NCI-H526 treated with DMSO at 0.1 percent for 48 hours (cell line): ENCODE measurements at regions not wholly inside any gene's neighbourhood (a gene's known extent, or its start where the extent isn't known, plus 50 kb on each side); places are given as distances from the start of the nearest gene placed in this dataset.
"Not testable (repeated sequence)": the region's sequence is repeated elsewhere in the genome, so short reads cannot be mapped to it uniquely, and the experiment has no call there.

ENCODE experiments used
- DNase-seq: peaks from one replicate; lab custom pipeline; 2025; lab: John Stamatoyannopoulos, UW

DNA sequence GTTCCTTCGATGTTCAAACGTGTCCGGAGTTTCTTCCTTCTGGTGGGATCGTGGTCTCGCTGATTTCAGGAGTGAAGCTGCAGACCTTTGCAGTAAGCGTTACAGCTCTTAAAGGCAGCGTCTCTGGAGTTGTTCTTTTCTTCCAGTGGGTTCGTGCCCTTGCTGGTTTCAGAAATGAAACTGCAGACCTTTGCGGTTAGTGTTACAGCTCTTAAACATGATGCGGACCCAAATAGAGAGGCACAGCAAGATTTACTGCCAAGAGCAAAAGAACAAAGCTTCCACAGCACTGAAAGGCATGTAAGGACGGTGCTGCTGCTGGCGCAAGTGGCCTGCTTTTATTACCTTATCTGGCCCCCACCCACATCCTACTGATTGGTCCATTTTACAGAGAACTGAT lies 931.4 kb downstream of the IPMK start:
- no peak for DNase-seq

DNA sequence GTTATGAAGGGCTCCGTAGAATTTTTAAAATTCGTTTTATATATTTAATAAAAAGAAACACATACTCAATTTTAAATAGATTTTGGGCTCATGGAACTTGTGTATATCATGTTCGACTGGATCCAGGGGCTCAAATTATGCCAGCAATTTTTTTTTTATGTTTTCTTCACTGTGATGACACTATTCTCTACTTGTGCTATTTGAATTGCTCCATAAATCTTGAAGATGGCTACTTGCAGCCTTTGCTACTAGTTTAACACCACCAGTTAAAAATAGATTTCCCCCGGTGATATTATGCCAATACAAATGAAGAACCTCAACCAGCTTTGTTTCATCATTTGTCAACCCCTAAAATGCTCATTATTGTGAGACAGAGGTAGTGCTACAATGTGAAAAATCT lies 933.2 kb downstream of the IPMK start:
- DNase-seq = no peak

DNA sequence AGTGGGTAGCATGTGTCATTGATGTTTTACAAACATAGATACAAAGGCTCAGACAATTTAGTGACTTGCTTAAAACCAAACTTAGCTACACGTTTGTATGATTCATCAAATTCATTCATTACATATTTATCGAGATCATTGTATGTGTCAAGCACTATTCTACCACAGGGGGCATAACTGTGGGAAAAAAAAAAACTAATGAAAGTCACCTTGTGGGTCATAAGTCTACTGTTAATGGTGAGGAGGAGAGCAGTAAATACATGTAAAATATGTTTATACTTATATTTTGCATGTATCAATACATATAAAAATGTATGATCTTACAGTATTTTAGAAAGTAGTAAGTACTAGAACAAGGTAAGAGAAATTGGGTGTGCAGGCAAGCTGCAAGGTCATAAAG lies 933.8 kb downstream of the IPMK start:
- DNase-seq = no peak

DNA sequence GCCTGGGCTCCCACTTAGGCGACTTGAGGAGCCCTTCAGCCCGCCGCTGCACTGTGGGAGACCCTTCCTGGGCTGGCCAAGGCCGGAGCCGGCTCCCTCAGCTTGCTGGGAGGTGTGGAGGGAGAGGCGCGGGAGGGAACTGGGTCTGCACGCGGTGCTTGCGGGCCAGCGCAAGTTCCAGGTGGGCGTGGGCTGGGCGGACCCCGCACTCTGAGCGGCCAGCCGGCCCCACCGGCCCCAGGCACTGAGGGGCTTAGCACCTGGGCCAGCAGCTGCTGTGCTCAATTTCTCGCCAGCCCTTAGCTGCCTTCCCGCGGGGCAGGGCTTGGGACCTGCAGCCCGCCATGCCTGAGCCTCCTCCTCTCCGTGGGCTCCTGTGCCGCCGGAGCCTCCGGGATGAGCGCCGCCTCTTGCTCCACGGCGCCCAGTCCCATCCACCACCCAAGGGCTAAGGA lies 946.3 kb downstream of the IPMK start:
- DNase-seq = not testable (repeated sequence)

DNA sequence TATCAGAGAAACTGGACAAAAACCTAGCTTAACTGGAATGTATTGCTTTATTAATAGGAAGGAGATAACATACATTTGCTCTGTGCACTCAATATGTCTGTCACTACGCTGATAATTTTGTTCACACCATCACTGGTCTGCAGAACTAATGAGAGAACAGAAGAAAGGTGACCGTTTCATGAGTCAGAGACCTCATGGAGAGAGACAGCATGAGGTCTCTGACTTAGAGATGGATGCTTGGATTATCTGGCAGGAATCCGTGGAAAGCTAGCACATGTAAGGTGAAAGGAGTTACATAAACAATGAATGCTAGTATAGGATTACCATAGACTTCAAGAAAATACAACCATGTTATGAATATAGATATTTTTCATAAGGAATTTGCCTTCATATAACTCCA lies 947.3 kb downstream of the IPMK start:
- DNase-seq = no peak

DNA sequence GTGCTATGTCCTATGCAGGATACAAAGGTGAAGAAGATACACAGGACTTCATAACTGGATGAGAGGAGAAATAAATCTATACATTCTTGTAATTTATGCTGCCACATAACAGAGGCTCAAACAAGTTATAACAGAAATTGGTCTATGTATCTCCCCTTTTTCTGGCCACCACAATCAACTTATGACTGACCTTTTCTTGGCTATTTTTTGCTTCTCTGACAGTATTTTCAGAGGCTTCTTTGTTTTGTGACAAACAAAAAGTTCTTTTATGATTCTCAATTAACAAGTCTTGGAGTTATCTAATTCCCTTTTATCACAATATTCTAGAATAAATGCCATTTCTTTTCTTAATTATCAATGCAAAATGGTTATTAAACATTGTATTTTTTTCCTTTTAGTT lies 953.0 kb upstream of the ZWINT start:
- DNase-seq = no peak

DNA sequence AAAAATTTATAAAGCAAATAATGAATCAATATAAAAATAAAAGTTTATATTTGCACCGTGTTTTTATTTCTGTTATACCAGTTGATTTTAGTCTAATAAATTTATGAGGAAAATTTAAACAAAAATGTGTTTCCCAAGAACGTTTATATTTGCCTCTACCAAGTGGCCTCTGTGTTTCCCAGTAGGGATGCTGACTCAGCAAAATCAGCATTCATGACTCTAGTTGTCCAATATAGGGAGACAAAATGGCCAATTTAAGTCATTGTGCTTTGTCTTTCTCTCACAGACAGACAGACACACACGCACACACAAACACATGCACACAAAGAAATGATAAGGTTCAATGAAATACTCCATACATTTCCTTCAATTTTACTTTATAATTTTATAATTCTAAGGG lies 942.5 kb upstream of the ZWINT start:
- no peak for DNase-seq

DNA sequence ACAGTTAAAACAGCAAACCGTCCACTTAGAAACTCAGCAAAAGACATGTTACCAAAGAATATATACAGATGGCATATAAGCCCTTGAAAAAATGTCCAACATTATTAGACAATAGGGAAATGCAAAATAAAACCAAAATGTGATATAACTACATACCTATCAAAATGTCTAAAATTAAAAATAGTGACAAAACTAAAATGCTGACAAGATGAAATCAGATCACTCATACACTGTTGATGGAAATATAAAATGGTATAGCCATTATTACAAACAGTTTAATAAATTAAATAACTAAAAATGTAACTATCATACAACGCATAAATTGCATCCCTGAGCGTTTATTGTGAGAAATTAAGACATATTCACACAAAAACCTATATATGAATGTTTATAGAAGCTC lies 939.7 kb upstream of the ZWINT start:
- DNase-seq = no peak

DNA sequence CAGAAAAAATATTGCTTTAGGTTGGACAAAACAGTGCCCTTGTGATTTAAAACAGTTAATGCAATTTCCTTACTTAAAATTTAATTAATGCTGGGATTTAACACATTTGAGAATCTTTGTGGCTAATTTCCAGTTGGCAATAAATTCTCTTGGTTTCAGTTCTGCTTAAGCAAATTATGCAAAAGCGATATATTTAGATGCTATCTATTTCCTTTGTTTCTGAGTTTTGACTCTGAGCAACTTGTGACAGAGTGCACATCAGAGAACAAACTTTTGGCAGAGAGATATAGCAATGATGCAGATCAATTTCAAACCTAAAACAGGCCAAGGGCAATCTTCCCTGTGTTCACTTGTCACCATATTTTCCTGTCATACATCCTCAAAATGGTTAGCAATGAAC lies 933.6 kb upstream of the ZWINT start:
- no peak for DNase-seq

DNA sequence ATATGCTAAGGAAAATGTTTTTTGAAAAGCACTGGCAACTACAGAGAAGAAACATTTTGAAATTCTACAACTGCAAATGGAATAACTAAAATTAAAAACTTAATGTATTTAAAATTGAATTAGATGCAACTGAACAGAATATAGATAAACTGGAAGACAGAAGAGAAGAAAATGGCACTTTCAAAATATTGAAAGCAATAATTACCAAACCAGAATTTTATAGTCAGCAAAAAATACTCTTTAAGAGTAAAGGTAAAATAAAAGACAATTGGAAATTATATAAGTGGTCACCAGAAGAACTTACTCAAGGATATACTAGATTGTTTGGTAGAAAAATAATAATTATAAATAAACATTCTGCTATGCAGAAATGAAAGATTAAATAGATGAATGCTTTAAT lies 927.7 kb upstream of the ZWINT start:
- DNase-seq = no peak

DNA sequence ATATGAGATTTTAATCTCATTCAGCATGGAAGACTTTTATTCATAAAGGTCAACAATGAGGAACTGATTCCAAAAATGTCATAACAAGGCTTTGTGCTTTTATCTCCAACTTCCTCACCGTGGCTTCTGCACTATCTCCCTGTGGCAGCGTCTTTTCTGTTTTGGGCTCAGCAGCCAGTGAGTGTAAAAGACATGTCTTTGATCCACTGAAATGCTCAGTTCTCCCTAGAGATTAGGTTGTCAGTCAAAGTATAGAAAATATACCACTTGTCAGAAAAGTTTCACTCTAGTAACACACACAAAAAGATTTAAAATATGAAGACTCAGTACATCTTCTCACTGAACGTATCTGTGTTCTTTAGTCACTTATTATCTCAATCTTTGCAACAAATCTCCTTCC lies 901.8 kb upstream of the ZWINT start:
- DNase-seq = no peak

DNA sequence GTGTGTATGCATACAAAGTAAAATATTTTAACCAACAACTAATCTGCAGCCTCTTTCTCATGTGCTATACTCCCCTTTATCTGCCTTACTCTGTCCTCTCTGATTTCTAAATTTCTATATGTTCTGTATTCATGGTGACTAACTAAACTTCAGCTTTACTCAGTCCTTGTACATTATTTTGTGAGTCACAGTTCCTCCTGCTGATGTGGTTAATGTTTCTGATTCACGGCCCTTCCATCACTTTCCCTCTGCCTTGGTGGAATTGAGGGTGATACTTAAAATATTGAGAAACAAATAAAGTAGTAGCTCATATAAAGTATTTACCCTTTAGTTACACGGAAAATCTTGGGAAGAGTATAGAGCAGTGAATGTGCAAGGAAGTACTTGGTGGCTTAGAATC lies 899.1 kb upstream of the ZWINT start:
- no peak for DNase-seq

DNA sequence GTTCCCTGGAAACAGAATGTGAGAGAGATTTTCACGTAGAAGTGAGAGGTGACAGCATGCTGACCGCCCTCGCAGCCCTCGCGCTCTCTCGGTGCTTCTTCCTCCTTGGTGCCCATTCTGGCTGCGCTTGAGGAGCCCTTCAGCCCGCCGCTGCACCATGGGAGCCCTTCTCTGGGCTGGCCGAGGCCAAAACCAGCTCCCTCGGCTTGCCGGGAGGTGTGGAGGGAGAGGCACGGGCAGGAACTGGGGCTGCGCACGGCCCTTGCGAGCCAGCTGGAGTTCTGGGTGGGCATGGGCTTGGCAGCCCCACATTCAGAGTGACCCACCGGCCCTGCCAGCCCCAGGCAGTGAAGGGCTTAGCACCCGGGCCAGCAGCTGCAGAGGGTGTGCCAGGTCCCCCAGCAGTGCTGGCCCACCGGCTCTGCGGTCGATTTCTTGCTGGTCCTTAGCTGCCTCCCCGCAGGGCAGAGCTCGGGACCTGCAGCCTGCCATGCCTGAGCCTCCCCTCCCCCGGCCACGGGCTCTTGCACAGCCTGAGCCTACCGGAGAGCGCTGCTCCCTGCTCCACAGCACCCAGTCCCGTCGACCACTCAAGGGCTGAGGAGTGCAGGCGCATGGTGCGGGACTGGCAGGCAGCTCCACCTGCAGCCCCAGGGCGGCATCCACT lies 888.7 kb upstream of the ZWINT start:
- DNase-seq = no peak

DNA sequence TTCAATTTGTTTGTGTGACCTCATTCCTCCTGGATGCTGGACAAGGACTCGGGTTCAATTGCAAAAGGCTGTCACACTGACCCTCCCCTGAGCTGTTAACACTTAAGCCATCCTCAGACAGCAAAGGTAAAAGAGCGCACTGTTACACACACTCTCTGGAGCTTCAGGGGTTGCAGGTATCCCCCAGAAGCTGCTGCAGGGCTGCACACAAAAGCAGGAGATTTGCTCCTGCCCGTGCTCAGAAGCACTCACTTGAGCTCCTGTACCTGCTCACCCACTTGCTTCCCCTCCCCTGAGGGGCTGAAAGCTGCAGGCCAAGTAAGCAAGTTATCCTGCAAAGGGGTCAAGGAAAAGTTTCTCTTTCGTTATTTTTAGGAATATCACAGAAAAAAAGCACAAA lies 886.2 kb upstream of the ZWINT start:
- DNase-seq = no peak

DNA sequence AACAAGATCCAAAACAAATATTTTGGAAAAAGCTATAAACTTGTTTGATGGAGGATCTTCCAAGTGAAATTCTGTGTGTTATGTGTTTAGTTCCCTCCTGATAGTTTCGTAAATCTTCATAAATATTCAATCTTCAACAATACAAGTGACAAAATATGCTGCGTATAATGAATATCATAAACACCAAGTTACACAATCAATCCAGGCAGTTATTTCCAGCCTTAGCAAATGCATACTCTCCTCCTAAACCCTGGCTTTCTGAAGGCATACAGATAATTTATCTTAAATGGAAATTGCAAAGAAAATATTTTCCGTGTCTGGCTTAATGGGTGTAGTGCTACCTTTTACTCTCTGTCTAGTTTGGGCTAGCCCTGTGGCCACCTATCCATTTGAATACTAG lies 864.9 kb upstream of the ZWINT start:
- no peak for DNase-seq

DNA sequence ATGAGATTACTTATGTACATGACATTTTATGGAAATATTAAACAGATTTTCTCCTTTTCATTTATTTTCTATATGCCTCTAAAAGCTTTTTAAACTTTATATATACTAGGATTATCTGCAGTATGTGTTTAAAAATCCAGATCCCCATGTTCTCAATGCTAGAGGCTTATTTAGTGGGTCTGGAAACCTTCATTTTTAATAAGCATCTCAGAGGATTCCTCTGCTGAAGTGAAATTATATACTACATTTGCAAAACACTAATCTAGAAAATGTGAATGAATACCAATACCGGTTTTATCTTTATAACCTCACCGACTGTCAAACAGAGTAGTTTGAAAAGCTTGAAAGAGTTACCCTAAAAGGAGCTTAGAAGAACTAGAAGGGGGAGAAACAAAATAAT lies 863.8 kb upstream of the ZWINT start:
- no peak for DNase-seq

DNA sequence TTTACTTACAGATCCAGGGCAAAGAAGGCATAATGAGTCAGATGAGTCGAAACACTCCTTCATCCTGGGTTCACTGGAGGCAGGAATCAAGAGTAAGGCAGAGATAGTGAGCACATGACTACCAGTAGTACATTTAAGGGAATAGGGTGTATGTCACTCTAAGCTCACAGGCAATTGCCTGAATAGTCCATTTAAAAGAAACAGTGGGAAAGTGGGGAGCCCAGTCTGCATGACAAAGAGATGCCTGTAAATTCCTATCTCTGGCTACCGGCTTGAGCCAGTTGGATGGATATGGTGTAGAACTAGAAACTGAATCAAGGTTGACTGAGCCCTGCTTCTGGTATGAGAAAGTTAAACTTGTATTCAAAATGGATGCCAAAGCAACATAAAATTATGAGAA lies 861.5 kb upstream of the ZWINT start:
- no peak for DNase-seq

DNA sequence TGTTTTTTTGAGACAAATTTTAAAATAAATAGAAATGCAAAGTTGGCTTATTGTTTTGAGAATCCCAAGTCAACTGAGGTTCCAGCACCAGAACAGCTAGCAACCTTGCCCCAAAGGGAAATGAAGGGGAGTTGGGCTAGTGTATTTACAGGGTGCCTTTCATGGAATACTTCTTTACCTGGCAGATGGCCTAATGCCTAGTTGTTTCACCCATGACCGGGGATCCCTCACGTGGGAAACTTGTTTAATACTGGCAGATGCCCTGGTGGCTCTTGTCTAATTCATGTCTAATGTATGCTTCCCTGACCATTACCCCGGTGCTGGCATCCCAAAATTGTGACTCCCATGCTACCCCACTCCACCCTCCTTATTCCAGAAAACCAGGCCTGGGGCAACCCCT lies 861.1 kb upstream of the ZWINT start:
- no peak for DNase-seq

DNA sequence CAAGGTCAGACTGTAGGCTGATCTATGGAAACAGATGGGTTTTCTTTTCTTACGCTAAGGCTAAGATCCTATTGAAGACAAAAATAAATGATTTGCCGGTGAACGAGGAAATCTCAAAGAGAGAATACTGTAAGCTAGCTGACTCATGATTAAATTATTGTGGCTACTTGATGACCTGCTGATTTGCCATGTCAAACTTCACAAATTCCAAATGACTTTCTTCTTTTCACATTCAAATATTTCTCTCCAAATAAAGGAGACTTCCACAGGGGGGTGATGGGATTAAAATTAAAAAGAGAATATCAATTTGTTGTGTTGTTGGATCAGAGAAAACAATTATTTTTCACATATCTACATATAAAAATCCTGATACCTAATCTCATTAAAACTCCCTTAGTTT lies 860.6 kb upstream of the ZWINT start:
- DNase-seq = no peak

DNA sequence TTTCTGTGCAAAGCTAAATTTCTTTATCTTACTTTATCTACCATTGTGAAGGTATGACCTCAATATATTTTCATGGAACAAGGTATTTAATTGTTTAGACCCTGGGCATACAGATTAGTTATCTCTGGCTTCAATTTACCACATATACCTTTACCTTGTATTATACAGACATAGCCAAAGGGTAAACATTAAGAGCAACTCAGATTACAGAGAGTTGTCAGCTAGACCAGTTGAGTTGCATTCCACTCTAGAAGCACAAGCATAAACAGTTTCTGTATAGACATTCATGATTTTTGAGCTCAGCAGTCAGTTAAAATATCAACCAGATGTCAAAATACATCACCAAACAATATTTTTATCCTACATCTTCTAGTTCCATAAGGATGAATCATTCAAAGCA lies 857.3 kb upstream of the ZWINT start:
- DNase-seq = no peak

DNA sequence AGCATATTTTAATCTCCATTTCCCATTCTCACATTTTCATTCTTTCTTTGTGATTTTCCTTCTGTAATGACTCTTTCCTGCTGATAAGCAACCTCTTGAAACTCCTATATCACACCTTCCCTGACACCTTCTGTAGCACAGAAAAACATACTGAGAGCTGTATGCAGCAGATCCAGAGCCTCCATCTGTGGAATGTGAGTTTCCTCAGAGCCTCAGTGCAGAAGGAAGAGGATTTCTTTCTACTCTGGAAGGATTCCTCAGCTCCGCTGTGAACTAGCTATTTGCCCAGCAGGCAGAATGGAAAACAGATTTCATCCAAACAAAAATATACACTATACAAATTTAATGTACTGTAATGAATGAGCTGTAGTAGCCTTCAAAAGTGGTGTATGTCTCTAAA lies 841.3 kb upstream of the ZWINT start:
- DNase-seq = no peak

DNA sequence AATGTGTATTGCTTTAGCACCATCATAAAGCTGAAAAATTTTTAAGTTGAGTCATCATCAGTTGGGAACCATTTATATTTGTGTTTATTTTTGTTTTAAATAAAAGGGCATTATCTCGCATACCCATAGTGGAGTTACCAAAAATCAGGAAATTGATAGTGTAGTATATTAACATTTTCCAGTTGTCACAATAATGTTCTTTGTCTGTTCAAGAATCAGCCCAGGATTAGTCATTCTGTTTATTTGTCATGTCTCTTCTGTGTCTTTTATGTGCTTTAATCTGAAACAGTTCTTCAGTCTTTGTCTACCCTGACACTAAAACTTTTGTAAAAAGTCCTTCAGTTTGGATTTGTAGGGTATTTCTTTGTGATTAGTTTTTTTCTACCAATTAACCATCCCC lies 827.8 kb upstream of the ZWINT start:
- no peak for DNase-seq

DNA sequence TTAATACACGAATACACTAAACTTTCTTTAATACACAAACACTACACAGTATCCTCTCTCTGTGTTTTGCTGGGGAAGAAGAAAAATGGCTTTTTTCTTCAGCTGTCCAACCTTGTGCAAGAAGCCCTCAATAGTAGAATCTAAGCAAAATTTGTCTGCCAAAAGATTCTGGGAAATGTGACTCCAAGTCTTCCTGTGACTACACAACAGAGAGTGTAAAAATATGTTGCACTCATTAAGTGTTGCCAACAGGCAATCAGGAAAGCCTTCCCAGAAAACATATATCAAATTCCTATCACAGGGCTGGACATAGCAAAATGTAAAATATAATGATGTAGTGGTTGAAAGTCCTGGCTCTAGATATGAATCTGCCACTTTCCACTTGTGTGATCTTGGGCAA lies 825.1 kb upstream of the ZWINT start:
- no peak for DNase-seq

DNA sequence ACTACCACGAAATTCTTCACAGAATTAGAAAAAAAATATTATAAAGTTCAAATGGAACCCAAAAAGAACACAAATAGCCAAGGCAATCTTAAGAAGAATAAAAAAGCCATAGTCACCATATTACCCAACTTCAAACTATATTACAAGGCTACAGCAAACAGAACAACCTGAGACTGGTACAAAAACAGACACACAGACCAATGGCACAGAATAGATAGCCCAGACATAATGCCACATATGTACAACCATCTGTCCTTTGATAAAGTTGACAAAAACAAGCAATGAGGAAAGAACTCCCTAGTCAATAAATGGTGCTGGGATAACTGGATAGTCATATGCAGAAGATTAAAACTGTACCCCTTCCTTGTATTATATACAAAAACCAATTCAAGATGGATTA lies 808.5 kb upstream of the ZWINT start:
- DNase-seq = no peak
